Heart right ventricle (tissue), 16 donors: ENCODE measurements at regions not wholly inside any gene's neighbourhood (a gene's known extent, or its start where the extent isn't known, plus 50 kb on each side); places are given as distances from the start of the nearest gene placed in this dataset.
"Not testable (repeated sequence)": the region's sequence is repeated elsewhere in the genome, so short reads cannot be mapped to it uniquely, and the experiment has no call there.

ENCODE experiments used
- ATAC-seq, 8 donors: fragments of 200-7000 bp; cut with Tn5 transposase; one replicate each; pipeline ENCODE4 v1.9.1; 2020; ENCODE audit warnings: mild to moderate bottlenecking in 8 of 8, moderate library complexity in 8 of 8, moderate number of reproducible peaks in 1 of 8
- DNase-seq, 2 donors: peaks; one replicate each; pipeline ENCODE4 v3.0.0-alpha.2; 2020
- H3K27ac ChIP-seq, 10 donors: fragments of 200-600 bp; sonication (generic) in 2 of 10; one replicate each; pipeline versions ENCODE4 v1.5.0 to v1.8.0; 2020 to 2022; ENCODE audit warnings: mild to moderate bottlenecking in 3 of 10
- H3K27me3 ChIP-seq, 7 donors: fragments of 200-600 bp; one replicate each; pipeline ENCODE4 v1.8.0; 2021 to 2022; ENCODE audit warnings: mild to moderate bottlenecking in 2 of 7
- H3K36me3 ChIP-seq, 9 donors: fragments of 200-600 bp; sonication (generic) in 1 of 9; one replicate each; pipeline versions ENCODE4 v1.5.0 to v1.8.0; 2020 to 2022; ENCODE audit warnings: mild to moderate bottlenecking in 2 of 9
- H3K4me1 ChIP-seq, 9 donors: fragments of 200-600 bp; sonication (generic) in 1 of 9; one replicate each; pipeline versions ENCODE4 v1.5.0 to v1.8.0; 2020 to 2022; ENCODE audit warnings: mild to moderate bottlenecking in 4 of 9
- H3K4me3 ChIP-seq, 10 donors: fragments of 200-600 bp; sonication (generic) in 2 of 10; one replicate each; pipeline versions ENCODE4 v1.5.0 to v1.8.0; 2020 to 2022; ENCODE audit warnings: mild to moderate bottlenecking in 7 of 10, moderate library complexity in 2 of 10
- H3K9me3 ChIP-seq, 11 donors: fragments of 200-600 bp in 10 of 11; sonication (generic) in 2 of 11; one replicate each; pipeline versions ENCODE4 v1.5.0 to v1.8.0; 2013 to 2022; ENCODE audit warnings: mild to moderate bottlenecking in 2 of 11, control low read depth in 1 of 11, moderate library complexity in 1 of 11
- WGBS, 2 donors: extraction: QIAGEN DNeasy Blood & Tissue Kit; methylation state at CpG; one replicate each; pipeline ENCODE4 v1.1.7; 2013; ENCODE audit warnings: inconsistent platforms in 1 of 2; 5-methylcytosine and 5-hydroxymethylcytosine counted together
- intact Hi-C, 10 donors: fragments of 100-400 bp; cut with DNase I; formaldehyde crosslinking; loops; one replicate each; pipeline versions ENCODE4 v1.11.1 to v1.14.2; 2022
- TF ChIP-seq, protein P1 (sequence below), 9 donors: fragments of 200-600 bp; sonication (generic) in 2 of 9; IDR thresholded peaks; one replicate each; pipeline versions ENCODE4 v1.5.0 to v1.8.0; 2021 to 2022; ENCODE audit warnings: antibody characterized with exemption in 9 of 9, mild to moderate bottlenecking in 5 of 9, moderate library complexity in 1 of 9
- donor health status: Arrhythmogenic right ventricular cardiomyopathy.
- donor health status: ischemic (EF 13 %, LVEDD 7.1; RV severe dilation, severe dysfunction).
- donor health status: healthy with polysubstance abuse.
- donor health status: DM: no; HTN: yes; CAD: no.
- donor health status: DM: no; HTN: no; CAD: no.
- donor health status: ischemic (EF 25% LVEDD 6.9; RV normal size, moderate dysfunction).
- donor health status: ischemic (EF 25% LVEDD 5.7; RV mildly dilated, moderate dysfunction).
- donor health status: healthy.
- donor health status: DM: yes; HTN: yes; CAD: no.
- donor health status: Ischemic cardiomyopathy.
- donor health status: ischemic (EF 35%, LVEDD 5.7; RV mildly dilated, moderate dysfunction).
- donor health status: nonischemic (EF 11% LVEDD 7.7; RV severe dilation, severe dysfunction).
- donor health status: DM: yes; HTN: yes; CAD: no.
- donor health status: PGD.
- donor health status: ischemic (EF 29% LVEDD 5.4; RV normal size, mild dysfunction).
- donor health status: nonischemic (EF 23%, LVEDD 6.1; RV moderate dilation, normal function).

DNA sequence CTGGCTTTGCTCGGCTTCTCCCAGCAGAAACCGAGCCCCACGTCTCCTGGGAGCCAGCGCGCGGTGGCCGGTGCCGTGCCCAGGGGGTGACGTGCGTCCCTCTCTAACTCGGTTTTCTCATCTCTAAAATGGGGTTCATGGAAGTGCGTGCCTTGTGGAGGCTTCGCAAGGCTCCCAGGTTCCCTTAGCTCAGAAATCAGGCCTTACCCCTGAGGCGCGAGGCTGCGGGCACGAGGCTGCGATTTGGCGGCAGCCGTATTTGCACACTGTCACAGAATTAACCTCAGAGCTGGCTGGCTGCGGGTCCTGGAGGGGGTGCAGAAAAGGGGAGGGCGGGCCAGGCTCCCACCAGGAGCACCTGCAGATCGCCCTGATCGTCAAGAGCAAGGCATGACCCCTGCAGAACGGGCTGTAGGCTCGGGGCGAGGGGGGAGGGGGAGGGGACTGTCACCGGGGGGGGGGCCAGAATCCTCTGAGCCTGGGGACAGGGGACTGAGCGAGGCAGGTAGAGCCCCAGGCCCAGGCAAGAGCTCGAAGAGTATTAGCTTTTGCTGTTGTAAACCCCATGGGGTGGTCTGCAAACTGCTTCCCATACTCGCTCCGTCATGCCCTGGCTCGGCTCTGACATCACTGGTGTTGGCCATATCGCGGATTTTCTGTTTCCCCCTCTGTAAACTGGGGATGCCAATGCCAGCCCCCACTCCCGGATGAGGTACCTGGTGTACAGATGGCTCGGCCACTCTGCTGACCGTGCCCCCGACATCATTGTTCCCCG lies 62.2 kb downstream of the CCNE1 start:
- H3K27me3 ChIP-seq = peaks cover 4 to 47% (median 36%) of the 10 kb centered on the region in 7 donors
- intact Hi-C loops = loop anchor here (1.0 to 10.0 kb wide), 9 partner anchors 102 to 144 kb away; no protein-coding TSS in a partner anchor
- WGBS, 2 donors = 25 to 33% methylated on average over 39 to 40 of the region's 40 CpGs

DNA sequence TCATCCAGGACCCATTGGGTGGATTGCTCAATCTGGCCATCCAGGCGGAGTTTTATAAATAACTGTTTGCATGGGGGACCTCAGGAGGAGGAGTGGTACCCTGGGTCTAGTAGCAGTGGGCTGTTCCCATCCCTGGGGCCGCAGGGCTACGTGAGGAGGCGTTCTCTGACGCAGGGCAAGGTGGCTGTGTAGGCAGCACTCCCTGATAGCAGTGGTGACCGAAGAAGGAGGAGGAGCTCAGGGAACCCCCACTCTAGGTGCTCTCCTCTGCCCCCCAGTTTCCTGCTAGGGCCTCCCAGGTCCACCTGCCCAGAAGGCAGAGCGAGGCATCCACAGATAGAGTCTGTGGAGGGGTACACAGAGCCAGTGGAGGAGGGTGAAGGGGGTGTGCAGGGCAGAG lies 64.1 kb downstream of the CCNE1 start:
- Histone ChIP-seq H3K36me3 (no peaks in the 10 kb centered on the region), H3K9me3 (no peaks in the 10 kb centered on the region), H3K4me1 (peaks cover 6 to 33% (median 14%) of the 10 kb centered on the region in 9 donors), H3K27me3 (peaks cover 4 to 66% (median 45%) of the 10 kb centered on the region in 7 donors), H3K27ac (no peak overlapping the region), H3K4me3 (no peak overlapping the region)
- intact Hi-C loops = loop anchor here in 4 of 10 donors (2.0 to 10.0 kb wide), 2 partner anchors 141 to 145 kb away; no protein-coding TSS in a partner anchor
- WGBS, 2 donors = 86 to 87% methylated on average over 7 of the region's 7 CpGs
- TF ChIP-seq, protein P1, sequence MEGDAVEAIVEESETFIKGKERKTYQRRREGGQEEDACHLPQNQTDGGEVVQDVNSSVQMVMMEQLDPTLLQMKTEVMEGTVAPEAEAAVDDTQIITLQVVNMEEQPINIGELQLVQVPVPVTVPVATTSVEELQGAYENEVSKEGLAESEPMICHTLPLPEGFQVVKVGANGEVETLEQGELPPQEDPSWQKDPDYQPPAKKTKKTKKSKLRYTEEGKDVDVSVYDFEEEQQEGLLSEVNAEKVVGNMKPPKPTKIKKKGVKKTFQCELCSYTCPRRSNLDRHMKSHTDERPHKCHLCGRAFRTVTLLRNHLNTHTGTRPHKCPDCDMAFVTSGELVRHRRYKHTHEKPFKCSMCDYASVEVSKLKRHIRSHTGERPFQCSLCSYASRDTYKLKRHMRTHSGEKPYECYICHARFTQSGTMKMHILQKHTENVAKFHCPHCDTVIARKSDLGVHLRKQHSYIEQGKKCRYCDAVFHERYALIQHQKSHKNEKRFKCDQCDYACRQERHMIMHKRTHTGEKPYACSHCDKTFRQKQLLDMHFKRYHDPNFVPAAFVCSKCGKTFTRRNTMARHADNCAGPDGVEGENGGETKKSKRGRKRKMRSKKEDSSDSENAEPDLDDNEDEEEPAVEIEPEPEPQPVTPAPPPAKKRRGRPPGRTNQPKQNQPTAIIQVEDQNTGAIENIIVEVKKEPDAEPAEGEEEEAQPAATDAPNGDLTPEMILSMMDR (IDR thresholded peaks at IDR 0.05) = no peak
- DNase-seq (no peak), ATAC-seq (no peak)

More for the DNA sequence above, 62.2 kb downstream of the CCNE1 start:
- Histone ChIP-seq H3K27ac (no peak overlapping the region), H3K4me1 (peaks cover 6 to 33% (median 14%) of the 10 kb centered on the region in 9 donors), H3K9me3 (no peaks in the 10 kb centered on the region), H3K36me3 (no peaks in the 10 kb centered on the region), H3K4me3 (peak overlapping the region in 9 of 10 donors; percentile 39 to 57 (median 53))
- DNase-seq = no peak
- peak in 1 of 8 donors; percentile 10 for ATAC-seq
- TF ChIP-seq, protein P1 (IDR thresholded peaks at IDR 0.05) = peak in 4 of 9 donors; percentile 2 to 32 (median 6)

DNA sequence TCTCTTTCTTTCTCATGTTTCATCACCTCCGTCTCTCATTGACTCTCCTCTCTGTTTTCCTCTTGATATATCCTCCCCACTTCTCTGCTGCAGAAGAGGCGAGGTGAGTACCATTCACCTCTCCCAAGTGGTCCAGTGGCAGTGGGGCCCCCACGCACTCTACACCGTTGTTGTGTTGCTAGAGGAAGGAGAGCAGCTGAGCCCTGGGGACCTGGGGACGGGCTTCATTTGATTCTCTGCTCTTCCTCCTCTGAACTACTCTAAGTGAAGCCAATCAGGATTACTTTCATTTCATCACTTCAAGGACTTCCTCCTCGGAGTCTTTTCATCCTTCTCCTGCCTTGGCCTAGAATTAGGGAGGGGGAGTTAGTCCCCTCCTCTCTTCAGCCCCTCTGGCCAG lies 64.6 kb downstream of the CCNE1 start:
- intact Hi-C loops = loop anchor here in 3 of 10 donors (10.0 kb wide), 1 partner anchor 142 kb away; no protein-coding TSS in a partner anchor
- no peak for DNase-seq
- peaks cover 4 to 61% (median 44%) of the 10 kb centered on the region in 7 donors for H3K27me3 ChIP-seq
- no peak overlapping the region for H3K27ac ChIP-seq
- no peak overlapping the region for H3K4me3 ChIP-seq
- peaks cover 6 to 33% (median 14%) of the 10 kb centered on the region in 9 donors for H3K4me1 ChIP-seq
- TF ChIP-seq, protein P1 (IDR thresholded peaks at IDR 0.05) = no peak
- no peaks in the 10 kb centered on the region for H3K9me3 ChIP-seq
- 52 to 59% methylated on average over 6 of the region's 6 CpGs for WGBS, 2 donors
- no peaks in the 10 kb centered on the region for H3K36me3 ChIP-seq
- no peak for ATAC-seq

DNA sequence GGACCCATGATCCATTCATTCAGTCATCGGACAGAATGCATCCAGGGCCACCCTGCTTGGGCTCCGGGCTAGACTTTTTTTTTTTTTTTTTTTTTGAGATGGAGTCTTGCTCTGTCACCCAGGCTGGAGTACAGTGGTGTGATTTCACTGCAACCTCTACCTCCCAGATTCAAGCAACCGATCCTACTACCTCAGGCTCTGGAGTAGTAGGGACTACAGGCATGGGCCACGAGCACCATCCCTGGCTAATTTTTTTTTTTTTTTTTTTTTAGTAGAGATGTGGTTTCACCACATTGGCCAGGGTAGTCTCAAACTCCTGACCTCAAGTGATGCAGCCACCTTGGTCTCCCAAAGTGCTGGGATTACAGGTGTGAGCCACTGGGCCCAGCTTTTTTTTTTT lies 65.1 kb downstream of the CCNE1 start:
- not testable (repeated sequence) for ATAC-seq, DNase-seq, H3K4me3 ChIP-seq, H3K27ac ChIP-seq, H3K36me3 ChIP-seq, H3K9me3 ChIP-seq
- H3K27me3 ChIP-seq = peaks cover 4 to 60% (median 40%) of the 10 kb centered on the region in 7 donors
- 82 to 89% methylated on average over 4 of the region's 4 CpGs for WGBS, 2 donors
- H3K4me1 ChIP-seq = peaks cover 6 to 33% (median 14%) of the 10 kb centered on the region in 9 donors
- intact Hi-C loops = loop anchor here in 3 of 10 donors (10.0 kb wide), 1 partner anchor 142 kb away; no protein-coding TSS in a partner anchor
